ENCODE measurements at regions not wholly inside any gene's neighbourhood (a gene's known extent, or its start where the extent isn't known, plus 50 kb on each side); places are given as distances from the start of the nearest gene placed in this dataset.

DNA sequence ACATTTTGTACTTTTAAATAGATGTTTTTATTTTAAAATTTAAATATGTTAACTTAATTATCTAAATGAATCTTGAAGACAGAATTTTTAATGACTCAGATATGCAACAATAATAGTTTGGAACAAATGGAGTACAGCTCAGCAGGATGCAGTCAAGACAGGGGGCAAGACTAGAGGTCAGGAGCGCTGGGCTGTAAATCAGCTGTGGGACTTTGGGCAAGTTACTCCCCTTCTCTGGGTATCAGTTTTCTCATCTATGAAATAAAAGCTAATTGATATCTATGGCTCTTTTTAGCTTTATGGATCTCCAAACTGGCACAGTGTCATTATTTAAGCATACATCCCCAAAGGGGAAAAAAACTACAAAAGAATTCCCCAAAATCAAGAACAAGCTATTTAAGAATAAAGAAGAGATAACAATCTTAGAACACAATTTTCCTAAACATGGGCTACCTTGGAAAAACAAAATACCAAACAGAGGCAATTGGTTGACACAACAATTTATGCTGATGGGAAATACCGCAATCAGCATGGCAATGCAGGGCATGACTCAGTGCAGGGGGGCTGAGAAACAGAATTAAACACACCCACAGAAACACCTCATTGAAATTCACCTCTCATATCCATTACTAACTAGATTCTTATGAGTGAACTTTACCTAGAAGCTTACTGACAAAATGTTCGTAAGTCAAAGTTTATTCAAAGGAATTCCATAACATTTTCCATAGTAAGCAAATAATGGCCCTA is 188.2 kb downstream of the SIM1 start:
- Histone ChIP-seq H3K27me3 (ENCODE audit: insufficient read depth, low read depth, severe bottlenecking) (no peaks in the 10 kb centered on the region), H3K9me3 (ENCODE audit: severe bottlenecking) (no peaks in the 10 kb centered on the region), H3K36me3 (no peaks in the 10 kb centered on the region), H3K4me3 (ENCODE audit: low read depth, low read length) (no peak overlapping the region), H3K27ac (no peak overlapping the region)
- no peak for TF ChIP-seq CTCF (IDR thresholded peaks at IDR 0.05; ENCODE audit: low read depth, low read length)
- no peak for DNase-seq

DNA sequence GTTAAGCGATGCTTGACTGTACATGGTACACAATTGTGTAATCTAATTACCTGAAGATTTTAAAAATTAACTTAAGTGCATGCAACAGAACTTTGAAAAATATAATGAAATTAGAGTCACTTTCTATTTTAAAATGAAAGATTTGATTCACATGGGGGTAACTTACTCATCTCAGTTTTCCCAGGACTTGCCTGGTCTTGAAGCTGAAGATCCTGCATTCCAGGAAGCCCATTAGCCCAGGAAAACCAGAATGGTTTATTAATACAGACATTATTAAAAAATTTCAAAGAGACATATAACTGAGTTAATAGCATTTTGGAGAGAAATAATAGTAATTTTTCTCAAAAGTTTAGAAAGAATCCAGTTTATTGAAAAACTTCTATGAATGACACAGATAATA is 190.6 kb downstream of the SIM1 start:
- no peaks in the 10 kb centered on the region for H3K36me3 ChIP-seq
- no peak for TF ChIP-seq CTCF (IDR thresholded peaks at IDR 0.05; ENCODE audit: low read depth, low read length)
- H3K27ac ChIP-seq: no peak overlapping the region
- no peaks in the 10 kb centered on the region for H3K27me3 ChIP-seq (ENCODE audit: insufficient read depth, low read depth, severe bottlenecking)
- H3K9me3 ChIP-seq (ENCODE audit: severe bottlenecking): no peaks in the 10 kb centered on the region
- H3K4me3 ChIP-seq (ENCODE audit: low read depth, low read length): no peak overlapping the region
- DNase-seq: no peak

DNA sequence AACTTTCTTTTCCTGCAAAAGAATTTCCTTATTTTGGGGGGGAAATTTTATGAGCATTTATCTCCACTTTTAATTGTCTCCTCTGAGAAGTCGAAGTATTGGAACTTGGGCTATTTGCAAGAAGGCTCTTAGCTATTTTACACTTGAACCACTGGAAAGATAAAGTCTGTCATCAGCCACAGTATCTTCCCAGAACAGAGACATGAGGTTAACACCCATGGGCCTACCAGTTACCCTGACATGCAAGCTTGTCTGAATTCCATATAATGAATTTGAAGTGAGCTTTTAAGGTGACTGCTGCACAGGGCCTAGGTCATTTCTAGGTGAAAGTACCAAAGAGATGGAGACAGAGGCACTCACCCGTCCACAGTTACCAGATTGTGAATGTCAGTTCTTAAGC is 193.1 kb downstream of the SIM1 start:
- Histone ChIP-seq H3K27ac (no peak overlapping the region), H3K9me3 (ENCODE audit: severe bottlenecking) (no peaks in the 10 kb centered on the region), H3K36me3 (no peaks in the 10 kb centered on the region), H3K4me3 (ENCODE audit: low read depth, low read length) (no peak overlapping the region), H3K27me3 (ENCODE audit: insufficient read depth, low read depth, severe bottlenecking) (no peaks in the 10 kb centered on the region)
- TF ChIP-seq CTCF (IDR thresholded peaks at IDR 0.05; ENCODE audit: low read depth, low read length): no peak
- no peak for DNase-seq

DNA sequence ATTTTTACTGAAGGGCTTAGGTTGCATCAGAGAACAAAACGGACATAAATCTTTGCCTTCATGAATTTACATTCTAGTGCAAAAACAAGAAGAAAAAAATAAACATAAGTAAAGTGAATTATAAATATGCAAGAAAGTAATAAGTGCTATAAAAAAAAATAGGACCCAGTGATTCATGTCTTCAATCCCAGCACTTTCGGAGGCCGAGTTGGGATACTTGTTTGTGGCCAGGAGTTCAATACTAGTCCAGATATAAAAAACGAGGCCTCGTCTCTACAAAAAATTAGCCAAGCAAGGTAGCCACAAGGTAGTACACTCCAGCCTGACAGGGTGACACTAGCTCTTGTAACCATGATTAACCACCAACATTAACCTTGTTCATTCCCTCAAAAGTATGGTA is 193.5 kb downstream of the SIM1 start:
- no peak overlapping the region for H3K27ac ChIP-seq
- H3K27me3 ChIP-seq (ENCODE audit: insufficient read depth, low read depth, severe bottlenecking): no peaks in the 10 kb centered on the region
- no peak for DNase-seq
- H3K36me3 ChIP-seq: no peaks in the 10 kb centered on the region
- TF ChIP-seq CTCF (IDR thresholded peaks at IDR 0.05; ENCODE audit: low read depth, low read length): no peak
- H3K9me3 ChIP-seq (ENCODE audit: severe bottlenecking): no peaks in the 10 kb centered on the region
- H3K4me3 ChIP-seq (ENCODE audit: low read depth, low read length): no peak overlapping the region

DNA sequence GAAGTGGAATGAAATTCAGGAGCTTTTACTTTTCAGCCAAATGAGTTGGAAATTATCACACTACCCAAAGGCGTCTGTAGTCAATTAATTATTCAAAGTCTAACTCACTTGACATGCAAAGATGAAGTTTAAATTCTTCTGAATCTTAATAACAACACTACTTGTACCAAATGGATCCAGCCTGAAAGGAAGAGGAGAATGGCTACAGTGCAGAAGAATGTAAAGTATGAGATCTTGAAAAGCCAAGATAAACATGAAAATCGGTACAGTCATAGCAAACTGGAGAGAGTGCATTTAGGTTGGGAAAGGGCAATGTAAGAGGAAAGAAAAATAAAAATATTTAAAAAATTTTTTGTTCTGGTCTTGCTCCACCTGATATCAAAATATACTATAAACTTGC is 195.5 kb downstream of the SIM1 start:
- Histone ChIP-seq H3K9me3 (ENCODE audit: severe bottlenecking) (no peaks in the 10 kb centered on the region), H3K27me3 (ENCODE audit: insufficient read depth, low read depth, severe bottlenecking) (no peaks in the 10 kb centered on the region), H3K4me3 (ENCODE audit: low read depth, low read length) (no peak overlapping the region), H3K27ac (no peak overlapping the region), H3K36me3 (no peaks in the 10 kb centered on the region)
- no peak for DNase-seq
- no peak for TF ChIP-seq CTCF (IDR thresholded peaks at IDR 0.05; ENCODE audit: low read depth, low read length)

- no peaks in the 10 kb centered on the region for H3K27me3 ChIP-seq (ENCODE audit: insufficient read depth, low read depth, severe bottlenecking)
- no peak for TF ChIP-seq CTCF (IDR thresholded peaks at IDR 0.05; ENCODE audit: low read depth, low read length)
- no peak overlapping the region for H3K27ac ChIP-seq
- no peak for DNase-seq
- no peak overlapping the region for H3K4me3 ChIP-seq (ENCODE audit: low read depth, low read length)
- no peaks in the 10 kb centered on the region for H3K9me3 ChIP-seq (ENCODE audit: severe bottlenecking)
- H3K36me3 ChIP-seq: no peaks in the 10 kb centered on the region
Measured at GRCh38 chr6:100268326-100268725, 196.4 kb downstream of the SIM1 start.
